ENCODE measurements at regions not wholly inside any gene's neighbourhood (a gene's known extent, or its start where the extent isn't known, plus 50 kb on each side); places are given as distances from the start of the nearest gene placed in this dataset.
A peak's percentile ranks its signal among the peaks of the same experiment; 100 is the strongest.

- Histone ChIP-seq H3K4me3 (ENCODE audit: low read length) (no peak overlapping the region), H3K9ac (ENCODE audit: low read depth, low read length) (no peak overlapping the region), H3K36me3 (ENCODE audit: insufficient read depth, low read length) (no peaks in the 10 kb centered on the region), H3K9me3 (replicated peaks; ENCODE audit: low read length) (no peaks in the 10 kb centered on the region), H3K27me3 (ENCODE audit: control insufficient read depth, insufficient read depth, low read length) (no peaks in the 10 kb centered on the region), H3K4me1 (ENCODE audit: control insufficient read depth, insufficient read depth, low read length) (peaks cover 10% of the 10 kb centered on the region), H3K4me2 (ENCODE audit: low read length) (no peak overlapping the region)
These were observed 161.7 kb upstream of the UBE2E1 start for GRCh38 chr3:23644099-23644498.

GRCh38 chr3:23644676-23645075 lies 161.1 kb upstream of the UBE2E1 start:
- Histone ChIP-seq H3K27me3 (ENCODE audit: control insufficient read depth, insufficient read depth, low read length) (no peaks in the 10 kb centered on the region), H3K9me3 (replicated peaks; ENCODE audit: low read length) (no peaks in the 10 kb centered on the region), H3K4me2 (ENCODE audit: low read length) (no peak overlapping the region), H3K36me3 (ENCODE audit: insufficient read depth, low read length) (no peaks in the 10 kb centered on the region), H3K4me3 (ENCODE audit: low read length) (no peak overlapping the region), H3K9ac (ENCODE audit: low read depth, low read length) (no peak overlapping the region), H3K4me1 (ENCODE audit: control insufficient read depth, insufficient read depth, low read length) (peaks cover 16% of the 10 kb centered on the region)

GRCh38 chr3:23645533-23646183 lies 160.1 kb upstream of the UBE2E1 start:
- no peak overlapping the region for H3K4me3 ChIP-seq (ENCODE audit: low read length)
- no peaks in the 10 kb centered on the region for H3K36me3 ChIP-seq (ENCODE audit: insufficient read depth, low read length)
- no peak overlapping the region for H3K9ac ChIP-seq (ENCODE audit: low read depth, low read length)
- H3K9me3 ChIP-seq (replicated peaks; ENCODE audit: low read length): no peaks in the 10 kb centered on the region
- H3K4me2 ChIP-seq (ENCODE audit: low read length): no peak overlapping the region
- H3K27me3 ChIP-seq (ENCODE audit: control insufficient read depth, insufficient read depth, low read length): no peaks in the 10 kb centered on the region
- peaks cover 21% of the 10 kb centered on the region for H3K4me1 ChIP-seq (ENCODE audit: control insufficient read depth, insufficient read depth, low read length)

GRCh38 chr3:23646184-23646920 lies 159.4 kb upstream of the UBE2E1 start:
- Histone ChIP-seq H3K36me3 (ENCODE audit: insufficient read depth, low read length) (no peaks in the 10 kb centered on the region), H3K27me3 (ENCODE audit: control insufficient read depth, insufficient read depth, low read length) (no peaks in the 10 kb centered on the region), H3K4me2 (ENCODE audit: low read length) (no peak overlapping the region), H3K9me3 (replicated peaks; ENCODE audit: low read length) (no peaks in the 10 kb centered on the region), H3K4me3 (ENCODE audit: low read length) (no peak overlapping the region), H3K4me1 (ENCODE audit: control insufficient read depth, insufficient read depth, low read length) (peaks cover 26% of the 10 kb centered on the region), H3K9ac (ENCODE audit: low read depth, low read length) (no peak overlapping the region)

- H3K27me3 ChIP-seq (ENCODE audit: control insufficient read depth, insufficient read depth, low read length): no peaks in the 10 kb centered on the region
- no peaks in the 10 kb centered on the region for H3K9me3 ChIP-seq (replicated peaks; ENCODE audit: low read length)
- no peak overlapping the region for H3K4me3 ChIP-seq (ENCODE audit: low read length)
- H3K36me3 ChIP-seq (ENCODE audit: insufficient read depth, low read length): no peaks in the 10 kb centered on the region
- peaks cover 26% of the 10 kb centered on the region for H3K4me1 ChIP-seq (ENCODE audit: control insufficient read depth, insufficient read depth, low read length)
- no peak overlapping the region for H3K9ac ChIP-seq (ENCODE audit: low read depth, low read length)
- no peak overlapping the region for H3K4me2 ChIP-seq (ENCODE audit: low read length)
These were observed 158.0 kb upstream of the UBE2E1 start for GRCh38 chr3:23647706-23648258.

DNA sequence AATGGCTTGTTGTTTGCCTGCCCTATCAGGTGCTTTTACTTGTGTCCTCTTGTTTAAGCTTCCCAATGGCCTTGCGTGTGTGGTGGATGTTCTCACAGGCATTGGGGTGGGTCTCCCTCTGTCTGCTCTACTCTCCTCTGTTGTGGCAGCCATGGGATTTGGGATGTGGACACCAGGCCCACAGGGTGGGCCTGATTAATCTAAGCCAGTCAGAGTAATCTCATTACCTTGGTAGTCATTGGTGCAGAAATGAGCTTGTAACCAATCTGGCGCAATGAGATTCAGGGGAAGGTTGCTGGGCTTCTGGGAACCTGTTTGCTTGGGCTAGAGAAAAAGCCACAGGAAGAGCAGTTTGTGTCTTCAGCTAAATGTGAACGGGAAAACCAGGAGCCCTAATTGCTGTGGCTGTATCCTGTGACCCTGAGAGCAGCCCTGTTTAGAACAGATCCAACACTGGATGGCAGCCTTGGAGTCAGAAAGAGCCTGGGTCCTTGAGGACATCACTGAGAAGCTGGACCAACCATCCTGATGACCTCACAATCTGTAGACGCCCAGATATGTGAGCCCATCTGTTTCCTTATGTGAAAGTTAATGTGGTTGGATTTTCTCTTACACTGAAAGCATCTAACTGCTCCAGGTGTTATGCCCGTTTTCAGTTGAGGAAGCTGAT lies 157.3 kb upstream of the UBE2E1 start:
- Histone ChIP-seq H3K27me3 (ENCODE audit: control insufficient read depth, insufficient read depth, low read length) (no peaks in the 10 kb centered on the region), H3K9ac (ENCODE audit: low read depth, low read length) (no peak overlapping the region), H3K4me2 (ENCODE audit: low read length) (no peak overlapping the region), H3K4me3 (ENCODE audit: low read length) (no peak overlapping the region), H3K36me3 (ENCODE audit: insufficient read depth, low read length) (no peaks in the 10 kb centered on the region), H3K9me3 (replicated peaks; ENCODE audit: low read length) (no peaks in the 10 kb centered on the region), H3K4me1 (ENCODE audit: control insufficient read depth, insufficient read depth, low read length) (peaks cover 26% of the 10 kb centered on the region)

DNA sequence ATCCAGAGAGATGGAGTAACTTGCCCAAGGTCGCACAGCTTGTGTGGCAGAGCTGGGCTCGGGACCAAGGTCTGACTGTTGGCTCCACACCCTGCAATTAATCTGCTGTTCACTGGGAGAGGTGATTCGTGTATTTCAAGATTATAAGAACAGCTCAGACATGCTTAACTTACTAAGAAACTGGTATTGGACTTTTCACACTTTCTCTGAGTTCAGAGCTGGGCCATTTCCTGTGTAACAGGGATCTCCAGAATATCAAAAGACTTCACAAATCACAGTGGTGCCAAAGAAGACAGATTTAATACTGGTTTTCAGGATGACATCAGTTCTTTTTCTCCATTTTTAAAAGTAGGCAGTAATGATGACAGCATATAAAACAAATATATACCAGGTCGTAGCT lies 156.8 kb upstream of the UBE2E1 start:
- H3K9ac ChIP-seq (ENCODE audit: low read depth, low read length): no peak overlapping the region
- H3K4me3 ChIP-seq (ENCODE audit: low read length): no peak overlapping the region
- H3K36me3 ChIP-seq (ENCODE audit: insufficient read depth, low read length): no peaks in the 10 kb centered on the region
- no peaks in the 10 kb centered on the region for H3K27me3 ChIP-seq (ENCODE audit: control insufficient read depth, insufficient read depth, low read length)
- H3K9me3 ChIP-seq (replicated peaks; ENCODE audit: low read length): no peaks in the 10 kb centered on the region
- H3K4me2 ChIP-seq (ENCODE audit: low read length): no peak overlapping the region
- H3K4me1 ChIP-seq (ENCODE audit: control insufficient read depth, insufficient read depth, low read length): peaks cover 26% of the 10 kb centered on the region

DNA sequence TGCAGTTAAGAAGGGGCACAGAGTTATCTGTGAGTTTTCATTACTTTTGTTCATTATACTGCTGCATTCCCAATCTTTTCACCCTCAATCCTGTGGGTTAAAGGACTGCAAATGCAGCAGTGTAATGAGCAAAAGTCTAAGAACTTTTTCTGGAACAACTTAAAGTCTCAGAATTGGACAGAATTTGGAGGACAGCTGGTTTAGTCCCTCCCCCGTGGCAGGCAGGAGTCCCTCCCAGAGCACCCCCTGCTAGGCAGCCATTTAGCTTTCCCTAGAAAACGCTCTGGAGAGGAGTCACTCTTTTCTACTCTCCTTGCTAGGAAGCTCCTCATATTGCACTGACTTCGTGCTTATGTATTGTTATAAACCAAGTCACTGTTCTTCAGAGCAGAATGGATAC lies 156.3 kb upstream of the UBE2E1 start:
- Histone ChIP-seq H3K4me1 (ENCODE audit: control insufficient read depth, insufficient read depth, low read length) (peaks cover 26% of the 10 kb centered on the region), H3K9me3 (replicated peaks; ENCODE audit: low read length) (no peaks in the 10 kb centered on the region), H3K36me3 (ENCODE audit: insufficient read depth, low read length) (no peaks in the 10 kb centered on the region), H3K4me3 (ENCODE audit: low read length) (no peak overlapping the region), H3K27me3 (ENCODE audit: control insufficient read depth, insufficient read depth, low read length) (no peaks in the 10 kb centered on the region), H3K4me2 (ENCODE audit: low read length) (no peak overlapping the region), H3K9ac (ENCODE audit: low read depth, low read length) (no peak overlapping the region)

DNA sequence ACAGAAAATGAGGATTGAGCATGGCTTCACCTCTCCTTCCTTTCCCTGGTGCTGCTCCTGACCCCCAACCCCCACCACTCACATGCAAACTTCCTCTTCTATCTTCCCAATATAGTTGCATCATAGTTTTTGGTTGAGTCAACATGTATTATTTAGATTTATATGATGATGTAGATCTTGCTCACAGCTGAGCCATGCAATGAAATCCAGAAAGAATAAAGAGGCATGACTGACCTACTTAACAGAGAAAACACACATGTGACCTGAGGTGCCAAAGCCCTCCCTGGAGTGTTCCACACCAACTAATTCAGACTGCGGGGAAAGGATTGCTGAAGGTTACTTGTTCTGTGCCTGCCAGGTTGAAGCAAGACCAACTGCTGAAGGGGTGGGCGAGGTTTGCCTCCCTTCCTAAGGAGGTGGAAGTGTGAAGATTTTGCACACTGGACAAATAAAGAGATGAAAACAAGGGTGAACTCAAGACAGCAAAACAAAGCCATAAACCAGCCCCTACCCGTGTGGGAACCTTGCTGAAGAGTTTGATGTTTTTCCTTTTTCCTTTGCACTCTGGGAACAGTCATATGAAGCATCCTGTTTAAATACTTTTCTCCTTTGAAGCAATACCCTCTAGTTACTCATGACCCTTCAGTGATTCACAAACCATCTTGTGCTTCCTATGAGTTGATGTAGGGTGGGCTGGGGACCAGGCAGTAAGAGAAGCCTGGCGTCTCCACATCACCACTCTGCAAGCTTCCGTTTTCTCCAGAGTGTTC lies 155.2 kb upstream of the UBE2E1 start:
- H3K4me3 ChIP-seq (ENCODE audit: low read length): peak overlapping the region; percentile 50
- H3K4me1 ChIP-seq (ENCODE audit: control insufficient read depth, insufficient read depth, low read length): peaks cover 26% of the 10 kb centered on the region
- H3K9ac ChIP-seq (ENCODE audit: low read depth, low read length): peak overlapping the region; percentile 59
- peak overlapping the region; percentile 75 for H3K4me2 ChIP-seq (ENCODE audit: low read length)
- peaks cover under 1% of the 10 kb centered on the region for H3K9me3 ChIP-seq (replicated peaks; ENCODE audit: low read length)
- H3K27me3 ChIP-seq (ENCODE audit: control insufficient read depth, insufficient read depth, low read length): no peaks in the 10 kb centered on the region
- H3K36me3 ChIP-seq (ENCODE audit: insufficient read depth, low read length): no peaks in the 10 kb centered on the region

- Histone ChIP-seq H3K4me2 (ENCODE audit: low read length) (no peak overlapping the region), H3K4me1 (ENCODE audit: control insufficient read depth, insufficient read depth, low read length) (peaks cover 24% of the 10 kb centered on the region), H3K36me3 (ENCODE audit: insufficient read depth, low read length) (no peaks in the 10 kb centered on the region), H3K9ac (ENCODE audit: low read depth, low read length) (no peak overlapping the region), H3K9me3 (replicated peaks; ENCODE audit: low read length) (peaks cover 6% of the 10 kb centered on the region), H3K4me3 (ENCODE audit: low read length) (no peak overlapping the region), H3K27me3 (ENCODE audit: control insufficient read depth, insufficient read depth, low read length) (no peaks in the 10 kb centered on the region)
These were observed 151.9 kb upstream of the UBE2E1 start for GRCh38 chr3:23653647-23654525.
